ENCODE measurements at regions not wholly inside any gene's neighbourhood (a gene's known extent, or its start where the extent isn't known, plus 50 kb on each side); places are given as distances from the start of the nearest gene placed in this dataset.

- DNase-seq (ENCODE audit: low read depth in 4 of 4, low spot score in 2 of 4), result no peak
These were observed 311.1 kb upstream of the KCNH8 start for GRCh38 chr3:18837137-18837755.

- DNase-seq (ENCODE audit: low read depth in 4 of 4, low spot score in 2 of 4), result no peak
These were observed 313.3 kb upstream of the KCNH8 start for GRCh38 chr3:18835021-18835420.

GRCh38 chr3:18830087-18830486 is 318.2 kb upstream of the KCNH8 start:
- DNase-seq (ENCODE audit: low read depth in 4 of 4, low spot score in 2 of 4), result no peak

GRCh38 chr3:18828637-18829036 is 319.7 kb upstream of the KCNH8 start:
- DNase-seq (ENCODE audit: low read depth in 4 of 4, low spot score in 2 of 4), result no peak

- no peak for DNase-seq (ENCODE audit: low read depth in 4 of 4, low spot score in 2 of 4)
These were observed 320.6 kb upstream of the KCNH8 start for GRCh38 chr3:18827664-18828063.

- DNase-seq (ENCODE audit: low read depth in 4 of 4, low spot score in 2 of 4), result no peak
These were observed 322.6 kb upstream of the KCNH8 start for GRCh38 chr3:18825665-18826064.

- DNase-seq (ENCODE audit: low read depth in 4 of 4, low spot score in 2 of 4), result no peak
These were observed 335.0 kb upstream of the KCNH8 start for GRCh38 chr3:18813300-18813699.

GRCh38 chr3:18812316-18812715 is 336.0 kb upstream of the KCNH8 start:
- DNase-seq (ENCODE audit: low read depth in 4 of 4, low spot score in 2 of 4), result no peak

GRCh38 chr3:18810306-18810661 is 338.0 kb upstream of the KCNH8 start:
- DNase-seq (ENCODE audit: low read depth in 4 of 4, low spot score in 2 of 4), result no peak

- no peak for DNase-seq (ENCODE audit: low read depth in 4 of 4, low spot score in 2 of 4)
These were observed 338.5 kb upstream of the KCNH8 start for GRCh38 chr3:18809640-18810305.

- DNase-seq (ENCODE audit: low read depth in 4 of 4, low spot score in 2 of 4), result no peak
These were observed 339.9 kb upstream of the KCNH8 start for GRCh38 chr3:18808429-18808828.

GRCh38 chr3:18807593-18807992 is 340.7 kb upstream of the KCNH8 start:
- DNase-seq (ENCODE audit: low read depth in 4 of 4, low spot score in 2 of 4), result no peak

GRCh38 chr3:18806633-18807032 is 341.7 kb upstream of the KCNH8 start:
- DNase-seq (ENCODE audit: low read depth in 4 of 4, low spot score in 2 of 4), result no peak

GRCh38 chr3:18797378-18797777 is 350.9 kb upstream of the KCNH8 start:
- DNase-seq (ENCODE audit: low read depth in 4 of 4, low spot score in 2 of 4), result no peak

- DNase-seq (ENCODE audit: low read depth in 4 of 4, low spot score in 2 of 4), result no peak
These were observed 353.2 kb upstream of the KCNH8 start for GRCh38 chr3:18795078-18795477.

- DNase-seq (ENCODE audit: low read depth in 4 of 4, low spot score in 2 of 4), result no peak
These were observed 356.6 kb upstream of the KCNH8 start for GRCh38 chr3:18791752-18792151.

- no peak for DNase-seq (ENCODE audit: low read depth in 4 of 4, low spot score in 2 of 4)
These were observed 357.1 kb upstream of the KCNH8 start for GRCh38 chr3:18791182-18791581.

- no peak for DNase-seq (ENCODE audit: low read depth in 4 of 4, low spot score in 2 of 4)
These were observed 357.9 kb upstream of the KCNH8 start for GRCh38 chr3:18790384-18790783.

- no peak for DNase-seq (ENCODE audit: low read depth in 4 of 4, low spot score in 2 of 4)
These were observed 358.6 kb upstream of the KCNH8 start for GRCh38 chr3:18789734-18790133.

- DNase-seq (ENCODE audit: low read depth in 4 of 4, low spot score in 2 of 4), result no peak
These were observed 360.9 kb upstream of the KCNH8 start for GRCh38 chr3:18787441-18787840.

GRCh38 chr3:18786650-18787323 is 361.5 kb upstream of the KCNH8 start:
- no peak for DNase-seq (ENCODE audit: low read depth in 4 of 4, low spot score in 2 of 4)

- DNase-seq (ENCODE audit: low read depth in 4 of 4, low spot score in 2 of 4), result no peak
These were observed 357.1 kb upstream of the SATB1 start for GRCh38 chr3:18782191-18782590.
